Liver (tissue), 8 donors: ENCODE measurements at regions not wholly inside any gene's neighbourhood (a gene's known extent, or its start where the extent isn't known, plus 50 kb on each side); places are given as distances from the start of the nearest gene placed in this dataset.

Source experiments
- DNase-seq: peaks from one replicate; pipeline ENCODE4 v3.0.0-alpha.2; 2017; ENCODE audit warnings: low spot score
- H3K27ac ChIP-seq, 2 donors: one replicate each; pipeline ENCODE4 v1.7.0; 2013; ENCODE audit warnings: inconsistent platforms in 2 of 2, low read length in 2 of 2, control low read depth in 1 of 2, low read depth in 1 of 2, mild to moderate bottlenecking in 1 of 2
- H3K27me3 ChIP-seq, 4 donors: one replicate each; pipeline versions ENCODE4 v1.6.1 to v1.7.0; 2013; ENCODE audit warnings: low read length in 3 of 4, inconsistent platforms in 1 of 4, mild to moderate bottlenecking in 1 of 4, moderate library complexity in 1 of 4; ENCODE audit not compliant: control insufficient read depth in 4 of 4, insufficient read depth in 4 of 4
- H3K36me3 ChIP-seq, 4 donors: one replicate each; pipeline versions ENCODE4 v1.6.1 to v1.7.0; 2013; ENCODE audit warnings: low read length in 3 of 4, mild to moderate bottlenecking in 3 of 4, low read depth in 1 of 4, moderate library complexity in 1 of 4; ENCODE audit not compliant: control insufficient read depth in 4 of 4, insufficient read depth in 3 of 4
- H3K4me1 ChIP-seq, 4 donors: one replicate each; pipeline versions ENCODE4 v1.6.1 to v1.7.0; 2013; ENCODE audit warnings: low read length in 3 of 4, mild to moderate bottlenecking in 3 of 4, moderate library complexity in 1 of 4; ENCODE audit not compliant: control insufficient read depth in 4 of 4, insufficient read depth in 4 of 4
- H3K4me3 ChIP-seq, 3 donors: one replicate each; pipeline versions ENCODE4 v1.6.1 to v1.7.0; 2013; ENCODE audit warnings: low read length in 3 of 3, control low read depth in 1 of 3, low read depth in 1 of 3, mild to moderate bottlenecking in 1 of 3
- H3K9ac ChIP-seq, 2 donors: one replicate each; pipeline ENCODE4 v1.7.0; 2013; ENCODE audit warnings: low read length in 2 of 2, mild to moderate bottlenecking in 2 of 2, moderate library complexity in 2 of 2, control low read depth in 1 of 2, low read depth in 1 of 2
- H3K9me3 ChIP-seq, 4 donors: one replicate each; pipeline versions ENCODE4 v1.6.1 to v1.7.0; 2013; ENCODE audit warnings: low read length in 3 of 4; ENCODE audit not compliant: control insufficient read depth in 4 of 4
- ATF3 ChIP-seq: IDR thresholded peaks from 2 replicates; pipeline ENCODE4 v1.6.1; 2016; ENCODE audit warnings: antibody characterized with exemption
- EGR1 ChIP-seq, 2 donors: IDR thresholded peaks; 2 replicates each; pipeline ENCODE4 v1.6.1; 2016 to 2018; ENCODE audit warnings: antibody characterized with exemption in 2 of 2, low read depth in 2 of 2
- FOXA1 ChIP-seq: IDR thresholded peaks from 2 replicates; pipeline ENCODE4 v1.6.1; 2016; ENCODE audit warnings: antibody characterized with exemption
- FOXA2 ChIP-seq: IDR thresholded peaks from 2 replicates; pipeline ENCODE4 v1.6.1; 2016; ENCODE audit warnings: antibody characterized with exemption
- GABPA ChIP-seq, 2 donors: IDR thresholded peaks in 1 of 2; conservative IDR thresholded peaks in 1 of 2; 2 replicates each; pipeline ENCODE4 v1.6.1; 2016; ENCODE audit warnings: antibody characterized with exemption in 2 of 2, mild to moderate bottlenecking in 1 of 2, moderate library complexity in 1 of 2
- HNF4A ChIP-seq, 2 donors: conservative IDR thresholded peaks; 2 replicates each; pipeline ENCODE4 v1.6.1; 2016; ENCODE audit warnings: antibody characterized with exemption in 2 of 2, mild to moderate bottlenecking in 2 of 2
- HNF4G ChIP-seq: IDR thresholded peaks from 2 replicates; pipeline ENCODE4 v1.6.1; 2016; ENCODE audit warnings: antibody characterized with exemption
- JUND ChIP-seq, 2 donors: IDR thresholded peaks; 2 replicates each; pipeline ENCODE4 v1.6.1; 2016; ENCODE audit warnings: antibody characterized with exemption in 2 of 2
- MAX ChIP-seq: IDR thresholded peaks from 2 replicates; pipeline ENCODE4 v1.6.1; 2016; ENCODE audit warnings: antibody characterized with exemption
- NR2F2 ChIP-seq: IDR thresholded peaks from 2 replicates; pipeline ENCODE4 v1.6.1; 2016; ENCODE audit warnings: antibody characterized with exemption
- RAD21 ChIP-seq, 2 donors: IDR thresholded peaks; 2 replicates each; pipeline ENCODE4 v1.6.1; 2016; ENCODE audit warnings: antibody characterized with exemption in 2 of 2, mild to moderate bottlenecking in 2 of 2
- REST ChIP-seq: IDR thresholded peaks from 2 replicates; pipeline ENCODE4 v1.6.1; 2016; ENCODE audit warnings: antibody characterized with exemption, mild to moderate bottlenecking
- RXRA ChIP-seq, 2 donors: IDR thresholded peaks; 2 replicates each; pipeline ENCODE4 v1.6.1; 2017 to 2018; ENCODE audit warnings: antibody characterized with exemption in 2 of 2, mild to moderate bottlenecking in 1 of 2
- SP1 ChIP-seq: IDR thresholded peaks from 2 replicates; pipeline ENCODE4 v1.6.1; 2018; ENCODE audit warnings: antibody characterized with exemption, mild to moderate bottlenecking
- TAF1 ChIP-seq: conservative IDR thresholded peaks from 2 replicates; pipeline ENCODE4 v1.6.1; 2016; ENCODE audit warnings: antibody characterized with exemption, mild to moderate bottlenecking
- YY1 ChIP-seq: IDR thresholded peaks from 2 replicates; pipeline ENCODE4 v1.6.1; 2016; ENCODE audit warnings: antibody characterized with exemption, mild to moderate bottlenecking
- WGBS: extraction: QIAGEN DNeasy Blood & Tissue Kit; methylation state at CpG from one replicate; pipeline ENCODE4 v1.1.7; 2013; 5-methylcytosine and 5-hydroxymethylcytosine counted together
- TF ChIP-seq, protein P1 (sequence below): IDR thresholded peaks from 2 replicates; pipeline ENCODE4 v1.6.1; 2016; ENCODE audit warnings: antibody characterized with exemption
- TF ChIP-seq, protein P2 (sequence below): fragments of 150-350 bp; IDR thresholded peaks from 2 replicates; pipeline ENCODE4 v1.5.1; 2017; ENCODE audit warnings: improper control_type of control experiment, low read depth, low read length; ENCODE audit not compliant: missing input control
- donor health status: healthy.
- donor health status: healthy.
- donor health status: healthy.
- donor health status: healthy.
- donor health status: healthy.

DNA sequence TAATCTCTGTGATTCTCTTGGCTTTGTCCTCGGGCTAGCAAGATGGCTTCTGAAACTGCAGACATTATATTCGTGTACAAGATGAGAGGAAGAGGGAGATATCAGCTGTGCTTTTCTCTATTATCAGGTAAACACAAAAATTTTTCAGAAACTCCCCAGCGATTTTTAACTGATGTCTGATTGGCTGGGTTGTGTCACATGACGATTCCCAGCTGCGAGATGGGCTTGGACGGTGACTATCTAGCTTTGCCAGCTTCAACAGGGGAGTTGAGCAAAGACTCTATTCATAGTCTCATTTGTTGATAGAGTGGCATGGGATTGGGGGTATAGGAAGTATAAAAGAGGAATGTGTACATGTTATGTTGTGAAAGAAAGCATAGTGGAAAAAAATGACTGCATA, 248.8 kb upstream of the AZI2 start:
- H3K9ac ChIP-seq: no peak overlapping the region
- no peak for DNase-seq
- no peaks in the 10 kb centered on the region for H3K36me3 ChIP-seq
- TF ChIP-seq TAF1 (no peak), HNF4A (conservative IDR thresholded peaks at IDR 0.05) (no peak), JUND (IDR thresholded peaks at IDR 0.05) (no peak), EGR1 (IDR thresholded peaks at IDR 0.05; ENCODE audit: low read depth in 2 of 2) (no peak), NR2F2 (no peak), RXRA (IDR thresholded peaks at IDR 0.05) (no peak), HNF4G (no peak), FOXA2 (no peak), MAX (no peak), YY1 (no peak), ATF3 (no peak), REST (no peak), SP1 (no peak), GABPA (IDR thresholded peaks at IDR 0.05 in 1 of 2, conservative IDR thresholded peaks at IDR 0.05 in 1 of 2) (no peak)
- WGBS: 85% methylated on average over 6 of the region's 6 CpGs
- H3K27ac ChIP-seq: no peak overlapping the region
- H3K9me3 ChIP-seq: no peaks in the 10 kb centered on the region
- no peaks in the 10 kb centered on the region for H3K27me3 ChIP-seq
- H3K4me1 ChIP-seq: no peaks in the 10 kb centered on the region
- no peak overlapping the region for H3K4me3 ChIP-seq

- no peak for DNase-seq
- 89% methylated on average over 4 of the region's 4 CpGs for WGBS
- TF ChIP-seq ATF3: no peak
- no peak for TF ChIP-seq JUND (IDR thresholded peaks at IDR 0.05)
- TF ChIP-seq MAX: no peak
- TF ChIP-seq RAD21 (IDR thresholded peaks at IDR 0.05): no peak
- no peak for TF ChIP-seq FOXA1
- no peak for TF ChIP-seq REST
- TF ChIP-seq HNF4A (conservative IDR thresholded peaks at IDR 0.05): no peak
- TF ChIP-seq FOXA2: no peak
- TF ChIP-seq HNF4G: no peak
- TF ChIP-seq TAF1: no peak
- no peak for TF ChIP-seq YY1
- TF ChIP-seq RXRA (IDR thresholded peaks at IDR 0.05): no peak
- TF ChIP-seq, protein P1, sequence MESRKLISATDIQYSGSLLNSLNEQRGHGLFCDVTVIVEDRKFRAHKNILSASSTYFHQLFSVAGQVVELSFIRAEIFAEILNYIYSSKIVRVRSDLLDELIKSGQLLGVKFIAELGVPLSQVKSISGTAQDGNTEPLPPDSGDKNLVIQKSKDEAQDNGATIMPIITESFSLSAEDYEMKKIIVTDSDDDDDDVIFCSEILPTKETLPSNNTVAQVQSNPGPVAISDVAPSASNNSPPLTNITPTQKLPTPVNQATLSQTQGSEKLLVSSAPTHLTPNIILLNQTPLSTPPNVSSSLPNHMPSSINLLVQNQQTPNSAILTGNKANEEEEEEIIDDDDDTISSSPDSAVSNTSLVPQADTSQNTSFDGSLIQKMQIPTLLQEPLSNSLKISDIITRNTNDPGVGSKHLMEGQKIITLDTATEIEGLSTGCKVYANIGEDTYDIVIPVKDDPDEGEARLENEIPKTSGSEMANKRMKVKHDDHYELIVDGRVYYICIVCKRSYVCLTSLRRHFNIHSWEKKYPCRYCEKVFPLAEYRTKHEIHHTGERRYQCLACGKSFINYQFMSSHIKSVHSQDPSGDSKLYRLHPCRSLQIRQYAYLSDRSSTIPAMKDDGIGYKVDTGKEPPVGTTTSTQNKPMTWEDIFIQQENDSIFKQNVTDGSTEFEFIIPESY: no peak
- TF ChIP-seq, protein P2, sequence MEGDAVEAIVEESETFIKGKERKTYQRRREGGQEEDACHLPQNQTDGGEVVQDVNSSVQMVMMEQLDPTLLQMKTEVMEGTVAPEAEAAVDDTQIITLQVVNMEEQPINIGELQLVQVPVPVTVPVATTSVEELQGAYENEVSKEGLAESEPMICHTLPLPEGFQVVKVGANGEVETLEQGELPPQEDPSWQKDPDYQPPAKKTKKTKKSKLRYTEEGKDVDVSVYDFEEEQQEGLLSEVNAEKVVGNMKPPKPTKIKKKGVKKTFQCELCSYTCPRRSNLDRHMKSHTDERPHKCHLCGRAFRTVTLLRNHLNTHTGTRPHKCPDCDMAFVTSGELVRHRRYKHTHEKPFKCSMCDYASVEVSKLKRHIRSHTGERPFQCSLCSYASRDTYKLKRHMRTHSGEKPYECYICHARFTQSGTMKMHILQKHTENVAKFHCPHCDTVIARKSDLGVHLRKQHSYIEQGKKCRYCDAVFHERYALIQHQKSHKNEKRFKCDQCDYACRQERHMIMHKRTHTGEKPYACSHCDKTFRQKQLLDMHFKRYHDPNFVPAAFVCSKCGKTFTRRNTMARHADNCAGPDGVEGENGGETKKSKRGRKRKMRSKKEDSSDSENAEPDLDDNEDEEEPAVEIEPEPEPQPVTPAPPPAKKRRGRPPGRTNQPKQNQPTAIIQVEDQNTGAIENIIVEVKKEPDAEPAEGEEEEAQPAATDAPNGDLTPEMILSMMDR: no peak
- TF ChIP-seq SP1: no peak
- no peak for TF ChIP-seq GABPA (IDR thresholded peaks at IDR 0.05 in 1 of 2, conservative IDR thresholded peaks at IDR 0.05 in 1 of 2)
- TF ChIP-seq NR2F2: no peak
- TF ChIP-seq EGR1 (IDR thresholded peaks at IDR 0.05; ENCODE audit: low read depth in 2 of 2): no peak
- no peak overlapping the region for H3K4me3 ChIP-seq
- no peaks in the 10 kb centered on the region for H3K27me3 ChIP-seq
- H3K9me3 ChIP-seq: no peaks in the 10 kb centered on the region
- H3K9ac ChIP-seq: no peak overlapping the region
- no peaks in the 10 kb centered on the region for H3K4me1 ChIP-seq
- no peak overlapping the region for H3K27ac ChIP-seq
- H3K36me3 ChIP-seq: no peaks in the 10 kb centered on the region
Measured at GRCh38 chr3:28598165-28598564, 249.5 kb upstream of the AZI2 start.
